GM23338 (cell line): ENCODE measurements at regions not wholly inside any gene's neighbourhood (a gene's known extent, or its start where the extent isn't known, plus 50 kb on each side); places are given as distances from the start of the nearest gene placed in this dataset.

Source experiments
- ATAC-seq: fragments of 200-7000 bp; cut with Tn5 transposase; 3 replicates; pipeline ENCODE4 v1.9.1; 2020
- DNase-seq: peaks from one replicate; pipeline ENCODE4 v3.0.0-alpha.2; 2015; ENCODE audit warnings: low spot score
- H2AFZ ChIP-seq: fragments of 200-600 bp; sonication (generic); 2 replicates; pipeline ENCODE4 v1.8.0; 2016; ENCODE audit warnings: antibody characterized with exemption, mild to moderate bottlenecking, moderate library complexity
- H3F3A ChIP-seq: fragments of 200-600 bp; sonication (generic); replicated peaks from 2 replicates; pipeline ENCODE4 v1.8.0; 2017; ENCODE audit warnings: antibody characterized with exemption, mixed run types, low read depth
- H3K27ac ChIP-seq: fragments of 200-600 bp; sonication (generic); 2 replicates; pipeline ENCODE4 v1.6.1; 2016; ENCODE audit warnings: low read depth
- H3K27me3 ChIP-seq: fragments of 200-600 bp; sonication (generic); 2 replicates; pipeline ENCODE4 v1.8.0; 2016; ENCODE audit warnings: mild to moderate bottlenecking, mixed run types, moderate library complexity; ENCODE audit not compliant: insufficient read depth
- H3K36me3 ChIP-seq: fragments of 200-600 bp; sonication (generic); 2 replicates; pipeline ENCODE4 v1.8.0; 2016; ENCODE audit warnings: mild to moderate bottlenecking; ENCODE audit not compliant: insufficient read depth
- H3K4me1 ChIP-seq: fragments of 200-600 bp; sonication (generic); 2 replicates; pipeline ENCODE4 v1.8.0; 2016; ENCODE audit warnings: mild to moderate bottlenecking, moderate library complexity; ENCODE audit not compliant: insufficient read depth
- H3K4me2 ChIP-seq: fragments of 200-600 bp; sonication (generic); 2 replicates; pipeline ENCODE4 v1.7.1; 2017; ENCODE audit warnings: mixed run types
- H3K4me3 ChIP-seq: fragments of 200-600 bp; sonication (generic); 2 replicates; pipeline ENCODE4 v1.6.1; 2016; ENCODE audit warnings: mixed run types
- H3K79me2 ChIP-seq: fragments of 200-600 bp; sonication (generic); replicated peaks from 2 replicates; pipeline ENCODE4 v1.8.0; 2017; ENCODE audit warnings: mild to moderate bottlenecking; ENCODE audit not compliant: insufficient read depth
- H3K9me2 ChIP-seq: fragments of 200-600 bp; sonication (generic); 2 replicates; pipeline ENCODE4 v1.8.0; 2017; ENCODE audit not compliant: insufficient read depth
- H4K20me1 ChIP-seq: fragments of 200-600 bp; sonication (generic); replicated peaks from 2 replicates; pipeline ENCODE4 v1.8.0; 2017; ENCODE audit warnings: mild to moderate bottlenecking; ENCODE audit not compliant: insufficient read depth
- H3K27ac Mint-ChIP-seq: 2 replicates; pipeline ENCODE4 v1.8.0; 2020; ENCODE audit warnings: inconsistent platforms, mild to moderate bottlenecking, moderate library complexity, mixed read lengths
- H3K27me3 Mint-ChIP-seq: 3 replicates; pipeline ENCODE4 v1.8.0; 2022; ENCODE audit warnings: low read depth, mild to moderate bottlenecking, moderate library complexity, mixed read lengths, inconsistent platforms; ENCODE audit not compliant: insufficient read depth, poor library complexity
- H3K36me3 Mint-ChIP-seq: 3 replicates; pipeline ENCODE4 v1.8.0; 2021; ENCODE audit warnings: low read depth, mild to moderate bottlenecking, inconsistent platforms, moderate library complexity, mixed read lengths
- H3K4me1 Mint-ChIP-seq: 3 replicates; pipeline ENCODE4 v1.8.0; 2020; ENCODE audit warnings: mild to moderate bottlenecking, inconsistent platforms, mixed read lengths
- H3K4me3 Mint-ChIP-seq: 3 replicates; pipeline ENCODE4 v1.8.0; 2021; ENCODE audit warnings: moderate library complexity, mild to moderate bottlenecking, inconsistent platforms, mixed read lengths
- H3K9me3 Mint-ChIP-seq: 3 replicates; pipeline ENCODE4 v1.8.0; 2020; ENCODE audit warnings: moderate library complexity, mild to moderate bottlenecking, inconsistent platforms, mixed read lengths
- CREB1 ChIP-seq: fragments of 250-450 bp; sonication (Bioruptor Pico); IDR thresholded peaks from 2 replicates; pipeline ENCODE4 v1.5.0; 2020; ENCODE audit warnings: low read depth, mild to moderate bottlenecking, moderate library complexity
- CTCF ChIP-seq, 2 experiments: fragments of 200-600 bp in 1 of 2; sonication (generic) in 1 of 2; conservative IDR thresholded peaks; 2 replicates each; pipeline versions ENCODE4 v1.5.1 to v1.6.1; 2016 to 2017; ENCODE audit warnings: antibody characterized with exemption in 2 of 2, low read depth in 2 of 2, mild to moderate bottlenecking in 2 of 2, moderate library complexity in 1 of 2
- ETS1 ChIP-seq: IDR thresholded peaks from 2 replicates; pipeline ENCODE4 v1.6.1; 2016; ENCODE audit warnings: antibody characterized with exemption
- EZH2 ChIP-seq: fragments of 200-600 bp; sonication (generic); IDR thresholded peaks from one replicate; pipeline ENCODE4 v1.8.0; 2017; ENCODE audit warnings: antibody characterized with exemption, mild to moderate bottlenecking, low read depth; ENCODE audit not compliant: unreplicated experiment
- EZH2phosphoT487 ChIP-seq: fragments of 200-600 bp; sonication (generic); IDR thresholded peaks from one replicate; pipeline ENCODE4 v1.8.1; 2018; ENCODE audit warnings: antibody characterized with exemption; ENCODE audit not compliant: unreplicated experiment
- JUNB ChIP-seq: IDR thresholded peaks from one replicate; pipeline ENCODE4 v1.6.1; 2016; ENCODE audit warnings: antibody characterized with exemption; ENCODE audit not compliant: unreplicated experiment
- NANOG ChIP-seq: IDR thresholded peaks from 2 replicates; pipeline ENCODE4 v1.6.1; 2016; ENCODE audit warnings: antibody characterized with exemption, borderline replicate concordance
- POLR2AphosphoS5 ChIP-seq: IDR thresholded peaks from 2 replicates; pipeline ENCODE4 v1.6.1; 2016; ENCODE audit warnings: antibody characterized with exemption, low read depth
- REST ChIP-seq: IDR thresholded peaks from one replicate; pipeline ENCODE4 v1.6.1; 2018; ENCODE audit warnings: antibody characterized with exemption; ENCODE audit not compliant: unreplicated experiment
- STAT1 ChIP-seq: IDR thresholded peaks from one replicate; pipeline ENCODE4 v1.6.1; 2016; ENCODE audit warnings: antibody characterized with exemption; ENCODE audit not compliant: unreplicated experiment
- ZNF114 ChIP-seq: fragments of 250-450 bp; sonication (Bioruptor Pico); IDR thresholded peaks from 2 replicates; pipeline ENCODE4 v1.5.0; 2020; ENCODE audit warnings: mild to moderate bottlenecking, moderate library complexity
- ZNF331 ChIP-seq: fragments of 250-450 bp; sonication (Bioruptor Pico); IDR thresholded peaks from 2 replicates; pipeline ENCODE4 v1.5.0; 2020; ENCODE audit warnings: low read depth, mild to moderate bottlenecking, moderate library complexity
- ZNF462 ChIP-seq: fragments of 250-450 bp; sonication (Bioruptor Pico); IDR thresholded peaks from 2 replicates; pipeline ENCODE4 v1.5.0; 2020; ENCODE audit warnings: mild to moderate bottlenecking, moderate library complexity

GRCh38 chr4:148574502-148574901 is 132.3 kb upstream of the NR3C2 start:
- DNase-seq (no peak), ATAC-seq (no peak)
- TF ChIP-seq EZH2phosphoT487: no peak
- TF ChIP-seq STAT1: no peak
- no peak for TF ChIP-seq ETS1
- no peak for TF ChIP-seq REST
- no peak for TF ChIP-seq CTCF (conservative IDR thresholded peaks at IDR 0.05; ENCODE audit: low read depth in 2 of 2)
- TF ChIP-seq POLR2AphosphoS5: no peak
- TF ChIP-seq JUNB: no peak
- no peak for TF ChIP-seq NANOG
- no peak for TF ChIP-seq CREB1 (CRISPR knock-in tag)
- no peak for TF ChIP-seq ZNF331 (CRISPR knock-in tag)
- TF ChIP-seq EZH2: no peak
- TF ChIP-seq ZNF114 (CRISPR knock-in tag): no peak
- no peak for TF ChIP-seq ZNF462 (CRISPR knock-in tag)
- Mint-ChIP-seq H3K4me1 (no peaks in the 10 kb centered on the region), H3K9me3 (peaks cover 6% of the 10 kb centered on the region; the same call in 2 of the 3 replicates), H3K27ac (no peak overlapping the region), H3K4me3 (no peak overlapping the region), H3K36me3 (no peaks in the 10 kb centered on the region), H3K27me3 (no peaks in the 10 kb centered on the region)
- no peak overlapping the region for H3K4me3 ChIP-seq
- no peaks in the 10 kb centered on the region for H3K4me1 ChIP-seq
- no peaks in the 10 kb centered on the region for H3K36me3 ChIP-seq
- H3K27me3 ChIP-seq: no peaks in the 10 kb centered on the region
- no peak overlapping the region for H2AFZ ChIP-seq
- no peak overlapping the region for H3K4me2 ChIP-seq
- no peaks in the 10 kb centered on the region for H3K9me2 ChIP-seq
- H3F3A ChIP-seq: no peaks in the 10 kb centered on the region
- no peaks in the 10 kb centered on the region for H4K20me1 ChIP-seq
- no peaks in the 10 kb centered on the region for H3K79me2 ChIP-seq
- H3K27ac ChIP-seq: no peak overlapping the region
